Left ventricle myocardium inferior (tissue), 1 donor: ENCODE measurements at regions not wholly inside any gene's neighbourhood (a gene's known extent, or its start where the extent isn't known, plus 50 kb on each side); places are given as distances from the start of the nearest gene placed in this dataset.

ENCODE experiments used
- DNase-seq: peaks from one replicate; pipeline ENCODE4 v3.0.0-alpha.2; 2020
- H3K27ac ChIP-seq: fragments of 200-600 bp; replicated peaks from 2 replicates; pipeline ENCODE4 v1.8.0; 2021
- H3K27me3 ChIP-seq: fragments of 200-600 bp; 2 replicates; pipeline ENCODE4 v1.8.0; 2021; ENCODE audit warnings: low read depth
- H3K36me3 ChIP-seq: fragments of 200-600 bp; 2 replicates; pipeline ENCODE4 v1.8.0; 2021
- H3K4me1 ChIP-seq: fragments of 200-600 bp; 2 replicates; pipeline ENCODE4 v1.8.0; 2021
- H3K4me3 ChIP-seq: fragments of 200-600 bp; 2 replicates; pipeline ENCODE4 v1.8.0; 2021; ENCODE audit warnings: mild to moderate bottlenecking, moderate library complexity
- H3K9me3 ChIP-seq: fragments of 200-600 bp; replicated peaks from 2 replicates; pipeline ENCODE4 v1.8.0; 2021
- intact Hi-C: fragments of 100-400 bp; cut with micrococcal nuclease; formaldehyde crosslinking; loops from one replicate; pipeline ENCODE4 v1.11.0; 2022
- TF ChIP-seq, protein P1 (sequence below): fragments of 200-600 bp; IDR thresholded peaks from 2 replicates; pipeline ENCODE4 v1.8.0; 2021; ENCODE audit warnings: antibody characterized with exemption, mild to moderate bottlenecking, borderline replicate concordance
- donor health status: DM: no; HTN: yes; CAD: no; lungs with severe emphysema.

DNA sequence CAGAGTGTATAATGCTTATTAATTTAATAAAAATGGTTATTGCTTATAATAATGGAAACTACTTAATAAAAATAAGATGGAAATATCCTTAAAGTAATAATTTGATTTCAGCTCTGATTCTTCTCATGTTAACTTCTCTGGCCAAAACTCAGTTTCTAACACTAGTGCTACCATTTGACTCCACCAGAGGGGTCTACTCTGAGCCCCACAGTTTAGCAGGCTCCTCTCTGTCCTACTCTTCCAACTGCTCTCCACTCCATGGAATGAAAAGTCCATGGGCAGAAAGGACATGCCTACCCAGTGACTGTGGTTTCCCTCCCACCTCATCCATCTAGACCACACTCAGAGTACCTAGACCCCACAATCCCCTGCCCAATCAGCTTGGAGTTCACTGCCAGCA lies 489.1 kb upstream of the CAMK1G start:
- H3K4me1 ChIP-seq: no peaks in the 10 kb centered on the region
- TF ChIP-seq, protein P1, sequence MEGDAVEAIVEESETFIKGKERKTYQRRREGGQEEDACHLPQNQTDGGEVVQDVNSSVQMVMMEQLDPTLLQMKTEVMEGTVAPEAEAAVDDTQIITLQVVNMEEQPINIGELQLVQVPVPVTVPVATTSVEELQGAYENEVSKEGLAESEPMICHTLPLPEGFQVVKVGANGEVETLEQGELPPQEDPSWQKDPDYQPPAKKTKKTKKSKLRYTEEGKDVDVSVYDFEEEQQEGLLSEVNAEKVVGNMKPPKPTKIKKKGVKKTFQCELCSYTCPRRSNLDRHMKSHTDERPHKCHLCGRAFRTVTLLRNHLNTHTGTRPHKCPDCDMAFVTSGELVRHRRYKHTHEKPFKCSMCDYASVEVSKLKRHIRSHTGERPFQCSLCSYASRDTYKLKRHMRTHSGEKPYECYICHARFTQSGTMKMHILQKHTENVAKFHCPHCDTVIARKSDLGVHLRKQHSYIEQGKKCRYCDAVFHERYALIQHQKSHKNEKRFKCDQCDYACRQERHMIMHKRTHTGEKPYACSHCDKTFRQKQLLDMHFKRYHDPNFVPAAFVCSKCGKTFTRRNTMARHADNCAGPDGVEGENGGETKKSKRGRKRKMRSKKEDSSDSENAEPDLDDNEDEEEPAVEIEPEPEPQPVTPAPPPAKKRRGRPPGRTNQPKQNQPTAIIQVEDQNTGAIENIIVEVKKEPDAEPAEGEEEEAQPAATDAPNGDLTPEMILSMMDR: no peak
- no peak overlapping the region for H3K4me3 ChIP-seq
- no peak for DNase-seq
- H3K9me3 ChIP-seq: peaks cover 8% of the 10 kb centered on the region
- H3K27me3 ChIP-seq: no peaks in the 10 kb centered on the region
- H3K27ac ChIP-seq: no peak overlapping the region
- intact Hi-C loops: no loop called here
- no peaks in the 10 kb centered on the region for H3K36me3 ChIP-seq

- TF ChIP-seq, protein P1: no peak
- Histone ChIP-seq H3K27me3 (no peaks in the 10 kb centered on the region), H3K9me3 (no peaks in the 10 kb centered on the region), H3K4me1 (no peaks in the 10 kb centered on the region), H3K27ac (no peak overlapping the region), H3K4me3 (no peak overlapping the region), H3K36me3 (no peaks in the 10 kb centered on the region)
- DNase-seq: no peak
- intact Hi-C loops: no loop called here
These were observed 487.6 kb upstream of the CAMK1G start for GRCh38 chr1:209095627-209096595.

- Histone ChIP-seq H3K4me3 (no peak overlapping the region), H3K36me3 (no peaks in the 10 kb centered on the region), H3K4me1 (no peaks in the 10 kb centered on the region), H3K27ac (no peak overlapping the region), H3K27me3 (peaks cover 7% of the 10 kb centered on the region), H3K9me3 (no peaks in the 10 kb centered on the region)
- TF ChIP-seq, protein P1: no peak
- intact Hi-C loops: no loop called here
- no peak for DNase-seq
These were observed 483.1 kb upstream of the CAMK1G start for GRCh38 chr1:209100460-209100859.

GRCh38 chr1:209101106-209101505 lies 482.4 kb upstream of the CAMK1G start:
- intact Hi-C loops: no loop called here
- TF ChIP-seq, protein P1: no peak
- H3K4me1 ChIP-seq: no peaks in the 10 kb centered on the region
- DNase-seq: no peak
- no peak overlapping the region for H3K4me3 ChIP-seq
- H3K36me3 ChIP-seq: no peaks in the 10 kb centered on the region
- H3K27ac ChIP-seq: no peak overlapping the region
- no peaks in the 10 kb centered on the region for H3K9me3 ChIP-seq
- peaks cover 7% of the 10 kb centered on the region for H3K27me3 ChIP-seq

DNA sequence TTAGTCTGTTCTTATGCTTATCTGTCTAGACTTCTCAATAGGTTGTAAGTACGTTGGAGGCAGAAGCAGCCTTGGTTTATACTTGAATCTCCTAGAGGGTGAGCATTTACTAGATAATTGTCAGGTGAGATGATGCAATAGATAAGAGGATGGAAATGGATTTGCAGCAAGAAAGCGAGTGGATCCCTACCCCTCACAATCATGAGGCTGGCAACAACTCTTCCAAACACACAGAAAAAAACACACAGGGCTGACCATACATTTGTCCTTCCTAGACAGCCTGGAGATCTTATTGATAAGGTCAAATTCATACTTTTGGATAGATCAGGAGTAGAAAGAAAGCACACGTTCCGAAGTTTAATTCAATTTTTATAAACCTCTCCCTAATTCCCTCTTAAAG lies 481.4 kb upstream of the CAMK1G start:
- no peak for DNase-seq
- Histone ChIP-seq H3K4me3 (no peak overlapping the region), H3K9me3 (no peaks in the 10 kb centered on the region), H3K4me1 (no peaks in the 10 kb centered on the region), H3K27ac (no peak overlapping the region), H3K27me3 (peaks cover 7% of the 10 kb centered on the region), H3K36me3 (no peaks in the 10 kb centered on the region)
- intact Hi-C loops: no loop called here
- TF ChIP-seq, protein P1: no peak
